Esophagus squamous epithelium (tissue), 4 donors: ENCODE measurements at regions not wholly inside any gene's neighbourhood (a gene's known extent, or its start where the extent isn't known, plus 50 kb on each side); places are given as distances from the start of the nearest gene placed in this dataset.

Experiments
- POLR2A ChIP-seq, 4 donors: fragments of 450-650 bp; IDR thresholded peaks; one replicate each; pipeline ENCODE4 v1.6.1; 2017; ENCODE audit warnings: antibody characterized with exemption in 4 of 4, mild to moderate bottlenecking in 4 of 4, moderate library complexity in 3 of 4
- TF ChIP-seq, protein P1 (sequence below), 6 experiments: fragments of 450-650 bp in 4 of 6; fragments of 200-600 bp in 2 of 6; sonication (generic) in 2 of 6; IDR thresholded peaks; one replicate each; pipeline ENCODE4 v1.5.1; 2016 to 2019; ENCODE audit warnings: antibody characterized with exemption in 6 of 6, mild to moderate bottlenecking in 4 of 6, moderate library complexity in 4 of 6

DNA sequence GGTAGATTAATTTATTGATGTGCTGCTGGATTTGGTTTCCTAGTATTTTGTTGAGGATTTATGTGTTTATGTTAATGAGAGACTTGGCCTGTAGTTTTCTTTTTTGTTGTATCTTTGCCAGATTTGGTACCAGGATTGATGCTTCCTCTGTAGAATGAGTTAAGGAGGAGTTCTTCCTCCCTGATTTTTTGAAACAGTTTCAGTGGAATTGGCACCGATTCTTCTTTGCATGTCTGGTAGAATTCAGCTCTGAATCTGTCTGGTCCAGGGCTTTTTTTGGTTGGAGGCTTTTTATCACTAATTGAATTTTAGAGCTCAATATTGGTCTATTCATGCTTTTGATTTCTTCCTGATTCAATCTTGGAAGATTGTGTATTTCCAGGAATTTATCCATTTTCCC lies 174.0 kb upstream of the NDST4 start:
- TF ChIP-seq, protein P1, sequence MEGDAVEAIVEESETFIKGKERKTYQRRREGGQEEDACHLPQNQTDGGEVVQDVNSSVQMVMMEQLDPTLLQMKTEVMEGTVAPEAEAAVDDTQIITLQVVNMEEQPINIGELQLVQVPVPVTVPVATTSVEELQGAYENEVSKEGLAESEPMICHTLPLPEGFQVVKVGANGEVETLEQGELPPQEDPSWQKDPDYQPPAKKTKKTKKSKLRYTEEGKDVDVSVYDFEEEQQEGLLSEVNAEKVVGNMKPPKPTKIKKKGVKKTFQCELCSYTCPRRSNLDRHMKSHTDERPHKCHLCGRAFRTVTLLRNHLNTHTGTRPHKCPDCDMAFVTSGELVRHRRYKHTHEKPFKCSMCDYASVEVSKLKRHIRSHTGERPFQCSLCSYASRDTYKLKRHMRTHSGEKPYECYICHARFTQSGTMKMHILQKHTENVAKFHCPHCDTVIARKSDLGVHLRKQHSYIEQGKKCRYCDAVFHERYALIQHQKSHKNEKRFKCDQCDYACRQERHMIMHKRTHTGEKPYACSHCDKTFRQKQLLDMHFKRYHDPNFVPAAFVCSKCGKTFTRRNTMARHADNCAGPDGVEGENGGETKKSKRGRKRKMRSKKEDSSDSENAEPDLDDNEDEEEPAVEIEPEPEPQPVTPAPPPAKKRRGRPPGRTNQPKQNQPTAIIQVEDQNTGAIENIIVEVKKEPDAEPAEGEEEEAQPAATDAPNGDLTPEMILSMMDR (IDR thresholded peaks at IDR 0.05): no peak
- TF ChIP-seq POLR2A (IDR thresholded peaks at IDR 0.05): no peak
